ENCODE measurements at regions not wholly inside any gene's neighbourhood (a gene's known extent, or its start where the extent isn't known, plus 50 kb on each side); places are given as distances from the start of the nearest gene placed in this dataset.
A peak's percentile ranks its signal among the peaks of the same experiment; 100 is the strongest.
"Not testable (repeated sequence)": the region's sequence is repeated elsewhere in the genome, so short reads cannot be mapped to it uniquely, and the experiment has no call there.

DNA sequence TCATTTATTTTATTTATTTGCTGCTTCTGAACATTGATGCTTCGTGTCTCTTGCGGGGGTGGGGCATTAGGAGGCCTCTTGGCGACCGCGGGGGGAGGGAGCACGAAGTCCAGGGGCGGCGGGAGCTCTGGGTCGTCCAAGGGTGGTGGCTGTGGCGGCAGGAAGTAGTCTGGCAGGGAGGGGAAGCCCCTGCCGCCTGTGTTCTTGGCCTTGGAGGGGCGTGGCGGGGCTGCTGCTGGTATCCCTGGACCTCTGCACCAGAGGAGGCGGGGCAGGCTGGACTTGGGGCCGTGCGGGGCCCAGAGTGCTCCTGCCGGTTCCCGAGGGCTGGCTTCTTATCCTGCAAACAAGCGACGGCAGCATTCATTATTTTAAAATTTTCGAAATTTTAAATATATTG lies 70.5 kb upstream of the ABI1 start:
- Histone ChIP-seq H3K4me3 (no peak overlapping the region), H3K9ac (ENCODE audit: insufficient read depth in 1 of 2, low read length in 2 of 2) (no peak overlapping the region), H3K4me1 (ENCODE audit: control insufficient read depth in 5 of 5, insufficient read depth in 5 of 5, low read length in 5 of 5) (peaks cover 0 to 3% (median 0%) of the 10 kb centered on the region in 5 donors), H3K27ac (ENCODE audit: low read depth in 1 of 2, low read length in 1 of 2) (no peak overlapping the region), H3K27me3 (ENCODE audit: control insufficient read depth in 3 of 3, insufficient read depth in 3 of 3, low read length in 2 of 3) (no peaks in the 10 kb centered on the region), H3K36me3 (ENCODE audit: control insufficient read depth in 4 of 4, insufficient read depth in 4 of 4, low read length in 4 of 4) (no peaks in the 10 kb centered on the region), H3K9me3 (ENCODE audit: control insufficient read depth in 4 of 4, insufficient read depth in 3 of 4, low read length in 3 of 4) (no peaks in the 10 kb centered on the region)
- no peak for TF ChIP-seq CTCF (IDR thresholded peaks at IDR 0.05; ENCODE audit: control extremely low read depth, extremely low read depth)
- ATAC-seq (ENCODE audit: insufficient read depth, low FRiP score): no peak
- 4 to 5% methylated on average over 21 of the region's 21 CpGs for WGBS, 2 donors
- DNase-seq: peak; percentile 14 to 25 (median 24)

DNA sequence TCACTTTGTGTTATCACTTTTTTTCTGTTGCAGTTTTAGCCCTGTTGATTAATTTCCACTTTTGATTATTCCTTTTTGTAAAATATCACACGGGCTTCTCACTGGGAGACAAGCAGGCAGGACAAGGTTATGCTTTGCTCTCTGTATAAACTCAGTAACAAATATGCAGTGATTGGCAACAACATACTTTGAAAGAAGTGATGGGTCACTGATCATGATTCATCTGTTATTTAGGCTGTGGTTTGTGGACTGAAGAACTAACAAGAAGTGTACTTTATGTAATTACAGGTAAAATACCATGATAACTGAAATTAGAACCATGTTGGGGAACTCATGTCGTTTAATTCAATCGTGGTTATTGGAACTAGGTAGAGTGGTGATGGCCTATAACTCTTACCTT lies 62.1 kb upstream of the ABI1 start:
- H3K4me1 ChIP-seq (ENCODE audit: control insufficient read depth in 5 of 5, insufficient read depth in 5 of 5, low read length in 5 of 5); DNase-seq; ATAC-seq (ENCODE audit: insufficient read depth, low FRiP score); H3K27ac ChIP-seq (ENCODE audit: low read depth in 1 of 2, low read length in 1 of 2); H3K27me3 ChIP-seq (ENCODE audit: control insufficient read depth in 3 of 3, insufficient read depth in 3 of 3, low read length in 2 of 3); H3K9ac ChIP-seq (ENCODE audit: insufficient read depth in 1 of 2, low read length in 2 of 2); H3K36me3 ChIP-seq (ENCODE audit: control insufficient read depth in 4 of 4, insufficient read depth in 4 of 4, low read length in 4 of 4); H3K9me3 ChIP-seq (ENCODE audit: control insufficient read depth in 4 of 4, insufficient read depth in 3 of 4, low read length in 3 of 4); H3K4me3 ChIP-seq: not testable (repeated sequence)
- 81 to 92% methylated on average over 3 of the region's 3 CpGs for WGBS, 2 donors

DNA sequence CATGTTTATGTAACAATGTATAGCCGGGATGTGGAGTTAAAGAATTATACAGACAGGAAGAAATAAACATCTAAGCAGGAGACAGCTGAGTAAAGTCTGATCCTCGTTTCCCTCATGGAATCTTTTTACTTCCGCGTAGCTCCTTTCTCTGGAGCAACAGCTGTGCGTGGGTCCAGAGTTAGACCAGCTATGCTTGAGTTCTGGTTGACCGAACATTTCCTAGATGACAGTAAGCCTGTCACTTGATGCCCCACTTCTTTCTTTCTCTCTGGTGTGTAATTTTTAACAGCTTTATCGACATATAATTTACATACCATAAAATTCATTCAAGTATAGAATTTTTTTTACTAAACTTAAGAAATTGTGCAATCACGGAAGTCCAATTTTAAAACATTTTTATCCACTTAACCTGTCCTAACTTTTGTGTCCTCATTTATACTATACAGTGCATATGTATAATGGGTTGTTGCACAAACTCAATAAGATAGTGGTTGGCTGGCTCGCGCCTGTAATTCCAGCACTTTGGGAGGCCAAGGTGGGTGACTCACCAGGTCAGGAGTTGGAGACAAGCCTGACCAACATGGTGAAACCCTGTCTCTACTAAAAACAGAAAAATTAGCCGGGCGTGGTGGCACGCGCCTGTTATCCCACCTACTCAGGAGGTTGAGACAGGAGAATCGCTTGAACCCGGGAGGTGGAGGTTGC lies 58.5 kb upstream of the ABI1 start:
- DNase-seq; H3K4me1 ChIP-seq (ENCODE audit: control insufficient read depth in 5 of 5, insufficient read depth in 5 of 5, low read length in 5 of 5); H3K27ac ChIP-seq (ENCODE audit: low read depth in 1 of 2, low read length in 1 of 2); H3K9ac ChIP-seq (ENCODE audit: insufficient read depth in 1 of 2, low read length in 2 of 2); H3K27me3 ChIP-seq (ENCODE audit: control insufficient read depth in 3 of 3, insufficient read depth in 3 of 3, low read length in 2 of 3); H3K9me3 ChIP-seq (ENCODE audit: control insufficient read depth in 4 of 4, insufficient read depth in 3 of 4, low read length in 3 of 4); ATAC-seq (ENCODE audit: insufficient read depth, low FRiP score); H3K4me3 ChIP-seq; H3K36me3 ChIP-seq (ENCODE audit: control insufficient read depth in 4 of 4, insufficient read depth in 4 of 4, low read length in 4 of 4): not testable (repeated sequence)
- 91 to 93% methylated on average over 16 of the region's 16 CpGs for WGBS, 2 donors

DNA sequence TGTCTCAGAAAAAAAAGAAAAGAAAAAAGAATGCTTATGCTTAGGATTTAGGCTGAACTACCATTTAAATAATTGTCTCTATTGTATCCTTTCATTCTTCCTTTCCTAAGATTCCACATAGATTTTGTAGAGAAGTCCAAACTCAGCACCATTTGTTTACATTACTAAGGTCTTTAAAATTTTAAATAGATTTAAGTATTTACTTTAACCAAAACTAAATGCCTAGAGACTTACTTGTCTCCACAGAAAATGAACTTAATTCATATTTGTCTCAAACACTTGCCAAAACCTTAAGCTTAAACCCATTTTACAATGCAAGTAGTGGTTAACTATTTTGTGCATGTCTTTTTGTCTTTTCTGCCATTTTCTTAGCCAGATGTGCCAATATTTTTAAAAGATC lies 54.1 kb upstream of the ABI1 start:
- no peak for TF ChIP-seq CTCF (IDR thresholded peaks at IDR 0.05; ENCODE audit: control extremely low read depth, extremely low read depth)
- no peak overlapping the region for H3K9ac ChIP-seq (ENCODE audit: insufficient read depth in 1 of 2, low read length in 2 of 2)
- no peaks in the 10 kb centered on the region for H3K36me3 ChIP-seq (ENCODE audit: control insufficient read depth in 4 of 4, insufficient read depth in 4 of 4, low read length in 4 of 4)
- no peak for DNase-seq
- no peak overlapping the region for H3K27ac ChIP-seq (ENCODE audit: low read depth in 1 of 2, low read length in 1 of 2)
- no peaks in the 10 kb centered on the region for H3K4me1 ChIP-seq (ENCODE audit: control insufficient read depth in 5 of 5, insufficient read depth in 5 of 5, low read length in 5 of 5)
- H3K9me3 ChIP-seq (ENCODE audit: control insufficient read depth in 4 of 4, insufficient read depth in 3 of 4, low read length in 3 of 4): no peaks in the 10 kb centered on the region
- H3K27me3 ChIP-seq (ENCODE audit: control insufficient read depth in 3 of 3, insufficient read depth in 3 of 3, low read length in 2 of 3): no peaks in the 10 kb centered on the region
- H3K4me3 ChIP-seq: no peak overlapping the region
- ATAC-seq (ENCODE audit: insufficient read depth, low FRiP score): no peak

Measured in lung (tissue), 11 donors.